CD4-positive, alpha-beta T cell (primary cell): ENCODE measurements at regions not wholly inside any gene's neighbourhood (a gene's known extent, or its start where the extent isn't known, plus 50 kb on each side); places are given as distances from the start of the nearest gene placed in this dataset.
A peak's percentile ranks its signal among the peaks of the same experiment; 100 is the strongest.

Experiments
- ATAC-seq: fragments of 200-7000 bp; cut with Tn5 transposase; one replicate; pipeline ENCODE4 v1.10.0; 2022; ENCODE audit warnings: mild to moderate bottlenecking; ENCODE audit not compliant: poor library complexity
- CTCF ChIA-PET: fragments of 350-600 bp; sonication (Branson Sonifier 250); formaldehyde crosslinking; loops from one replicate; lab custom pipeline; 2021; ENCODE audit warnings: antibody characterized with exemption, inconsistent platforms; lab: Charles Lee
- POLR2A ChIA-PET: fragments of 350-600 bp; sonication (Branson Sonifier 250); formaldehyde crosslinking; loops from one replicate; lab custom pipeline; 2021; ENCODE audit warnings: antibody characterized with exemption, inconsistent platforms; lab: Charles Lee
- DNase-seq, 14 experiments: peaks; one replicate each; pipeline ENCODE4 v3.0.0-alpha.2; 2013 to 2020; ENCODE audit warnings: mixed read lengths in 2 of 14
- H3K27ac ChIP-seq, 2 donors: one replicate each; pipeline versions ENCODE4 v1.5.1 to v1.7.0; 2013; ENCODE audit warnings: low read length in 2 of 2, low read depth in 1 of 2, mild to moderate bottlenecking in 1 of 2
- H3K27me3 ChIP-seq, 2 experiments: 1 replicate in 1 of 2; 2 replicates in 1 of 2; pipeline versions ENCODE4 v1.6.1 to v1.7.0; 2013; ENCODE audit warnings: low read length in 2 of 2, control low read depth in 1 of 2, mild to moderate bottlenecking in 1 of 2, moderate library complexity in 1 of 2; ENCODE audit not compliant: insufficient read depth in 2 of 2, control insufficient read depth in 1 of 2
- H3K36me3 ChIP-seq: one replicate; pipeline ENCODE4 v1.6.1; 2013; ENCODE audit warnings: low read length, control low read depth; ENCODE audit not compliant: insufficient read depth
- H3K4me1 ChIP-seq: one replicate; pipeline ENCODE4 v1.6.1; 2013; ENCODE audit warnings: low read length, control low read depth; ENCODE audit not compliant: insufficient read depth
- H3K4me3 ChIP-seq: one replicate; pipeline ENCODE4 v1.5.1; 2013; ENCODE audit warnings: mild to moderate bottlenecking, low read length, moderate library complexity
- H3K9me3 ChIP-seq, 2 experiments: 1 replicate in 1 of 2; 2 replicates in 1 of 2; pipeline versions ENCODE4 v1.6.1 to v1.7.0; 2013; ENCODE audit warnings: low read length in 2 of 2, mild to moderate bottlenecking in 2 of 2, control low read depth in 1 of 2, moderate library complexity in 1 of 2; ENCODE audit not compliant: control insufficient read depth in 1 of 2, insufficient read depth in 1 of 2
- H3K27ac Mint-ChIP-seq: one replicate; pipeline ENCODE4 v1.8.0; 2020; ENCODE audit warnings: mixed read lengths
- H3K27me3 Mint-ChIP-seq: one replicate; pipeline ENCODE4 v1.8.0; 2021; ENCODE audit warnings: mixed read lengths
- H3K36me3 Mint-ChIP-seq: one replicate; pipeline ENCODE4 v1.8.0; 2021; ENCODE audit warnings: low read depth, mixed read lengths
- H3K4me1 Mint-ChIP-seq: one replicate; pipeline ENCODE4 v1.8.0; 2021; ENCODE audit warnings: low read depth, mixed read lengths
- H3K4me3 Mint-ChIP-seq: one replicate; pipeline ENCODE4 v1.8.0; 2020; ENCODE audit warnings: mild to moderate bottlenecking, mixed read lengths
- H3K9me3 Mint-ChIP-seq: one replicate; pipeline ENCODE4 v1.8.0; 2020; ENCODE audit warnings: mixed read lengths
- CTCF ChIP-seq: fragments of 200-600 bp; IDR thresholded peaks from one replicate; pipeline ENCODE4 v1.8.0; 2022; ENCODE audit warnings: antibody characterized with exemption, mild to moderate bottlenecking
- intact Hi-C, 2 experiments: fragments of 100-400 bp; cut with DNase I in 1 of 2; cut with micrococcal nuclease in 1 of 2; formaldehyde crosslinking; loops; one replicate each; pipeline versions ENCODE4 v1.15.1 to v1.9.0; 2023 to 2025; cut with DNase I, micrococcal nuclease

GRCh38 chr3:109804697-109805096, 467.4 kb upstream of the DPPA4 start:
- Mint-ChIP-seq H3K36me3 (peaks cover 8% of the 10 kb centered on the region), H3K9me3 (peaks cover 10% of the 10 kb centered on the region), H3K27me3 (no peaks in the 10 kb centered on the region), H3K27ac (peak overlapping the region; percentile 79), H3K4me3 (peak overlapping the region; percentile 54), H3K4me1 (peaks cover 67% of the 10 kb centered on the region)
- intact Hi-C loops: loop anchor here in 1 of 2 experiments (10.0 kb wide), 1 partner anchor 1730 kb away; no protein-coding TSS in a partner anchor
- no peak overlapping the region for H3K4me3 ChIP-seq
- POLR2A ChIA-PET: interaction anchor here (0.8 to 0.9 kb wide), 2 partner anchors 8 to 1737 kb away, joined by 3 to 4 read pairs; no protein-coding TSS in a partner anchor
- DNase-seq: peak in 4 of 14 experiments; percentile 14 to 83 (median 54)
- peak overlapping the region in 1 of 2 donors; percentile 64 for H3K27ac ChIP-seq
- peaks cover 0 to 7% of the 10 kb centered on the region in 2 experiments for H3K9me3 ChIP-seq
- ATAC-seq: peak; percentile 15
- no peaks in the 10 kb centered on the region for H3K27me3 ChIP-seq
- H3K36me3 ChIP-seq: no peaks in the 10 kb centered on the region
- TF ChIP-seq CTCF: no peak
- H3K4me1 ChIP-seq: peaks cover 25% of the 10 kb centered on the region
- CTCF ChIA-PET: no interaction called here

GRCh38 chr3:109806929-109807328, 469.6 kb upstream of the DPPA4 start:
- Histone ChIP-seq H3K4me1 (peaks cover 25% of the 10 kb centered on the region), H3K27me3 (no peaks in the 10 kb centered on the region), H3K4me3 (peak overlapping the region; percentile 24), H3K9me3 (peaks cover 0 to 7% of the 10 kb centered on the region in 2 experiments), H3K27ac (peak overlapping the region; percentile 64 to 65), H3K36me3 (no peaks in the 10 kb centered on the region)
- POLR2A ChIA-PET: interaction anchor here (0.6 to 2.0 kb wide), 3 partner anchors 1299 to 1861 kb away, joined by 3 to 4 read pairs (median 3); no protein-coding TSS in a partner anchor
- TF ChIP-seq CTCF: no peak
- peak overlapping the region; percentile 79 for H3K27ac Mint-ChIP-seq
- peaks cover 52% of the 10 kb centered on the region for H3K4me1 Mint-ChIP-seq
- H3K27me3 Mint-ChIP-seq: no peaks in the 10 kb centered on the region
- H3K36me3 Mint-ChIP-seq: peaks cover 4% of the 10 kb centered on the region
- ATAC-seq (peak; percentile 89), DNase-seq (peak in 12 of 14 experiments; percentile 3 to 92 (median 25))
- H3K9me3 Mint-ChIP-seq: peaks cover 8% of the 10 kb centered on the region
- CTCF ChIA-PET: no interaction called here
- peak overlapping the region; percentile 78 for H3K4me3 Mint-ChIP-seq
- intact Hi-C loops: loop anchor here in 1 of 2 experiments (10.0 kb wide), 1 partner anchor 1728 kb away; no protein-coding TSS in a partner anchor

GRCh38 chr3:109809513-109809912, 472.2 kb upstream of the DPPA4 start:
- H3K27me3 ChIP-seq: no peaks in the 10 kb centered on the region
- no peak overlapping the region for H3K4me3 ChIP-seq
- H3K4me1 ChIP-seq: peaks cover 22% of the 10 kb centered on the region
- Mint-ChIP-seq H3K36me3 (peaks cover 4% of the 10 kb centered on the region), H3K4me1 (peaks cover 39% of the 10 kb centered on the region), H3K9me3 (peaks cover 8% of the 10 kb centered on the region), H3K4me3 (no peak overlapping the region), H3K27ac (no peak overlapping the region), H3K27me3 (no peaks in the 10 kb centered on the region)
- ChIA-PET POLR2A (no interaction called here), CTCF (no interaction called here)
- intact Hi-C loops: loop anchor here in 1 of 2 experiments (10.0 kb wide), 1 partner anchor 1725 kb away; no protein-coding TSS in a partner anchor
- no peaks in the 10 kb centered on the region for H3K36me3 ChIP-seq
- no peak for TF ChIP-seq CTCF
- no peaks in the 10 kb centered on the region for H3K9me3 ChIP-seq
- DNase-seq (no peak), ATAC-seq (no peak)
- H3K27ac ChIP-seq: no peak overlapping the region
